ENCODE measurements at regions not wholly inside any gene's neighbourhood (a gene's known extent, or its start where the extent isn't known, plus 50 kb on each side); places are given as distances from the start of the nearest gene placed in this dataset.

GRCh38 chr6:104108634-104109033 lies 751.1 kb downstream of the HACE1 start:
- DNase-seq (ENCODE audit: low read depth), result no peak
- no peak for TF ChIP-seq CTCF (IDR thresholded peaks at IDR 0.05; ENCODE audit: insufficient read depth, low read length)
- no peak overlapping the region for H3K4me3 ChIP-seq (ENCODE audit: low read depth, low read length)

GRCh38 chr6:104095661-104096416 lies 763.9 kb downstream of the HACE1 start:
- H3K4me3 ChIP-seq (ENCODE audit: low read depth, low read length), result no peak overlapping the region
- no peak for TF ChIP-seq CTCF (IDR thresholded peaks at IDR 0.05; ENCODE audit: insufficient read depth, low read length)
- no peak for DNase-seq (ENCODE audit: low read depth)

DNA sequence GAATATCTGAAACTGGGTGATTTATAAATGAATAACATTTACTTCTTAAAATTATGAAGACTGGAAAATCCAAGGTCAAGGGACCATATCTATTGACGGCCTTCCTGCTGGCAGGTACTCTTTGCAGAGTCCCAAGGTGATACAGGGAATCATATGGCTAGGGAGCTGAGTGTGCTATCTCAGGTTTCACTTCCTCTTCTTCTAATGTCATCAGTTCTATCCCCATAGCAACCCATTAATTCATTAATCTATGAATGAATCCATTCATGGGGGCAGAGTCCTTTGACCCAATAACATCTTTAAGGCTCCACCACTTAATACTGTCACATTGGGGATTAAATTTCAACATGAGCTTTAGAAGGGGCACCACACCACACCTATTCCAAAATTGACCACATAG lies 772.0 kb downstream of the HACE1 start:
- no peak for TF ChIP-seq CTCF (IDR thresholded peaks at IDR 0.05; ENCODE audit: insufficient read depth, low read length)
- DNase-seq (ENCODE audit: low read depth), result no peak
- H3K4me3 ChIP-seq (ENCODE audit: low read depth, low read length), result no peak overlapping the region

DNA sequence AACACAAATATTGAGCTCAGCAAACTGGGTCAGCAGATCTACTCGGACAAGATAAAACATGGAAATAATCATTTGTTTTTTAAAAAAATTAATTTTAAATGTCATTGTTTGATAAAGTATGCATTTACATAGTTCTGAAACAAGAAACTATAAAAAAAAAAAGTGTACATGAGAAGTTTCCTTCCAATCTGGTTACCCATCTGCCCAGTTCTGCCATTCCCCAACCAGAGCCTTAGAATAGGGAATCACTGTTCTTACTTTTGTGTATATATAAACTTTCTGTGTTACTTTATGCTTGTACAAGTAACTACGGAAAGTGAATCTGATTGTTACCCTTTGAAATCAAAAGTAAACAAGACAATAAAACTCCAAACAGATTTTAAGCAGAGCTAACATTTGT lies 791.4 kb downstream of the HACE1 start:
- no peak for TF ChIP-seq CTCF (IDR thresholded peaks at IDR 0.05; ENCODE audit: insufficient read depth, low read length)
- no peak overlapping the region for H3K4me3 ChIP-seq (ENCODE audit: low read depth, low read length)
- DNase-seq (ENCODE audit: low read depth), result no peak

DNA sequence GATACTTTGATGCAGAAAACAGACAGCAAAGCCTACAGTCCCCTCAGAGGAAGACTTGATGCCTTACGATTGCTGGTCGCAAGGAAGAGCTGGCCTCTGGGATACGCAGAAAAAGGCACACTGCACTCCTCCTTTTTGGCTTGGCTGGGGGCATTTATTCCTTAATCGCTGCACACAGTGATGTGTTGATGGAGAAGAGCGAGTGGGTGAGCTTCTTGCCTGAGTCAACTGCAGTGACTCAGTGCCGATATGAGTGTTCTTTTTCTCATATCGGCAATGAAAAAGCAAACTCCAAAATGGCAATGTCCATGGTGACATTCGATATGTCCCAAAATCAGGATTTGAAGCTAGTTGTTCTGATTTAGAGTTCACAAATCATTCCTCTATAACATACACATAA lies 794.8 kb downstream of the HACE1 start:
- no peak for DNase-seq (ENCODE audit: low read depth)
- TF ChIP-seq CTCF (IDR thresholded peaks at IDR 0.05; ENCODE audit: insufficient read depth, low read length), result no peak
- H3K4me3 ChIP-seq (ENCODE audit: low read depth, low read length), result no peak overlapping the region

GRCh38 chr6:104050455-104050854 lies 809.3 kb downstream of the HACE1 start:
- H3K4me3 ChIP-seq (ENCODE audit: low read depth, low read length), result no peak overlapping the region
- no peak for DNase-seq (ENCODE audit: low read depth)
- TF ChIP-seq CTCF (IDR thresholded peaks at IDR 0.05; ENCODE audit: insufficient read depth, low read length), result no peak

- no peak overlapping the region for H3K4me3 ChIP-seq (ENCODE audit: low read depth, low read length)
- no peak for TF ChIP-seq CTCF (IDR thresholded peaks at IDR 0.05; ENCODE audit: insufficient read depth, low read length)
- no peak for DNase-seq (ENCODE audit: low read depth)
These were observed 813.3 kb downstream of the HACE1 start for GRCh38 chr6:104046426-104046825.
